Amygdala (tissue), 56 donors: ENCODE measurements at regions not wholly inside any gene's neighbourhood (a gene's known extent, or its start where the extent isn't known, plus 50 kb on each side); places are given as distances from the start of the nearest gene placed in this dataset.
A peak's percentile ranks its signal among the peaks of the same experiment; 100 is the strongest.
"Not testable (repeated sequence)": the region's sequence is repeated elsewhere in the genome, so short reads cannot be mapped to it uniquely, and the experiment has no call there.

ENCODE experiments used
- DNase-seq, 56 donors: peaks; one replicate each; lab custom pipeline; 2025; lab: John Stamatoyannopoulos, UW

DNA sequence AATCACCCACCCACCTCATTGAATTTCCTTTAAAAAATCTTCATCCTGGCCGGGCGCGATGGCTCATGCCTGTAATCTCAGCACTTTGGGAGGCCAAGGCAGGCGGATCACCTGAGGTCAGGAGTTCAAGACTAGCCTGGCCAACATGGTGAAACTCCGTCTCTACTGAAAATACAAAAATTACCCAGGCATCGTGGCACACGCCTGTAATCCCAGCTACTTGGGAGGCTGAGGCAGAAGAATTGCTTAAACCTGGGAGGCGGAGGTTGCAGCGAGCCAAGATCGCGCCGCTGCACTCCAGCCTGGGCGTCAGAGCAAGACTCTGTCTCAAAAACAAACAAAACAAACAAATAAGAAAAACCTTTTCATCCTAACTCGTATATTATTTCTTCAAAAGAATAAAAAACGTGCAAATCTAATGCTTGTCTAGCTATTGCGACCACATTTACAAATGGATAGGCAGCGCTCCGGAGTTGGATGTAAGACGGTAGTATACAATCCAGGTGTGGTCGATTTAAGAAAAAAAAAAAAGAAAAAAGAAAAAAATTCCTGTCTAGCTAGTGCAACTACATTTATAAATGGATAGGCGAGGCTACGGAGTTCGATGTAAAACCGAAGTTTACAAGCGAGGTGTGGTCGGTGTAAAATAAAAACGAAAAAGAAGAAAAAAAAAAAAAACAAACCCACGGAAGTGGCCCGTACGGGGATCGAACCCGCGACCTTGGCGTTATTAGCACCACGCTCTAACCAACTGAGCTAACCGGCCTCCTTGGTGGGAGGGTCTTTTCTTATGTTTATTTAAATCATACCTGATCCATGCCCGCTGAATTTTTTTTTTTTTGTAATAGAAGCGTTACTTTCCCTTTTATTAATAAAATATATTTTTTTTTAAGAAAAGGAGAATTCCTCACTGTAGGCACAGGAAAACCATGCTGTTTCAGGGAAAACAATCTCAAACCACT is 70.7 kb upstream of the PRSS16 start:
- peak in 25 of 56 donors; percentile 2 to 51 (median 13) for DNase-seq

DNA sequence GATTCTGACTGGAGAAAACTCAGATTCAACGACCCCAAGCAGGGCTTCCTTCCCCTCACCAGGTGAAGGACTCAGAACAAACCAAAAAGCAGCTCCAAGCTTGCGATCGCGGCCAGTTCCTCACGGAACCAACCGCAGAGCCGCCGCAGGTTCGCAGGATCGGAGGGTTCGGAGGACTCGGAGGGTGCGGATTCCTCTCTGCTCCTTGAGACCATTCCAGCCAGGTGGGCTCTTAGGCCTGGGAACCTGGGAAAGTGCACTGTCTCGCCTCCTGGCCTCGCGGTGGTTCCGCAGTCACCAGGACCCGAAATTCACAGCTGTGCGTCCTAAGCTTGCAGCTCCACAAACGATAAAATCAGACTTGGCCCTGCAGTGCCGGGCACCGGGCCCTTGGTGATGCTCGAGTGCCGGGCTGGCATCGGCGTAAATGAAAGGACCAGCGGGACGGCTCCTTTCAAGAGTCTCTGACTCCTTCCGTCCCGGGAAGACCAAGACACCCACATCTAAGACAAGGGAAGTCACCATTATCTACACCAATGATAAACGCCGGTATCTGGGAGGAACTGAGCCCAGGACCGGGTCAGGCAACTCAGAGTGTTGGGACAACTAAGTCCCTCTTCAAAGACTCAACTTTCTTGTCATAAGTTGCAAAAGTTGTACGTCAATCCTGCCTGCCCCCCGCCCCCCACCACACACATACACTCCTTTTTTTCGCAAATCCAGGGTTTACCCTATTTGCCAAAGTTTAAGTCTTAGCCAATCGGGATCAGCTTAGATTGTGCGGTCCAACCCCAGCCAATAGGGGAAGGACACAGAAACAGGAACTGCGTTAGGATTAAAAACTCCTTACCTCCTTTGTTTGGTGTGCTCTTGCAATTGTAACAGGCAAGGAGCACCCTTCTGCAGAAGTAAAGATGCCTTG is 69.8 kb upstream of the PRSS16 start:
- peak in 53 of 56 donors; percentile 21 to 83 (median 55) for DNase-seq

DNA sequence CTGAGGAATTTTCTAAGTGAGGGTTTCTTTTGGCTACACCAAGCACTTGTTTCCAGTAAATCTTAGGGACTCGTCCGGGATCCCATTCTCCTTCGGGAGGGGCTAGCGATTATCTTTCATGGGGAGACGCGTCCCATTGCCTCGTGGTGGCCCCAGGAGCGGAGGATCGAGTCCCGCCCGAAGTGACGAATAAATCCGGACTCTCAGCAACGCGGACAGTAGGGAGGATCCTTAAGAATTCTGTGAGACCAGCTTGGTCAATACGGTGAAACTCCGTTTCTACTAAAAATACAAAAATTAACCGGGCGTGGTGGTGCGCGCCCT is 69.1 kb upstream of the PRSS16 start:
- DNase-seq, result peak in 8 of 56 donors; percentile 7 to 29 (median 21)

DNA sequence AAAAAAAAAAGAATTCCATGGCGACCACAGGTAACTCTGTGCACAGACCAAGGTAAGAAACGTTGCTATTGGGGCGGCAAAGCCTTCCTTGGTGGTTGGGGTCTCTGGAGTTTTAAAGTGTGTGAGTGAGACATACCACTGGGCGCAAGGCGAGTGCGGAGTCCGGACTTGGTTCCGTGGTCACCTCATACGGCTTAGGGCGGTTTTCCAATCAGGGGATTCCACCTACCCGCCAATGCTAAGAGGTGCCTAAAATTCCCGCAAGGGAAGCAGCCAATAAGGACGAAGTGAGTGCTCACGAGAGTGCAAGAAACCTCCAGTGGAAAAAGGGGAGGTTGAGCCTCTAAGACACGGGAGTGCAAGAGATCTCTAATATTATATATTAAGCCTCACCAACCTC is 68.6 kb upstream of the PRSS16 start:
- no peak for DNase-seq

DNA sequence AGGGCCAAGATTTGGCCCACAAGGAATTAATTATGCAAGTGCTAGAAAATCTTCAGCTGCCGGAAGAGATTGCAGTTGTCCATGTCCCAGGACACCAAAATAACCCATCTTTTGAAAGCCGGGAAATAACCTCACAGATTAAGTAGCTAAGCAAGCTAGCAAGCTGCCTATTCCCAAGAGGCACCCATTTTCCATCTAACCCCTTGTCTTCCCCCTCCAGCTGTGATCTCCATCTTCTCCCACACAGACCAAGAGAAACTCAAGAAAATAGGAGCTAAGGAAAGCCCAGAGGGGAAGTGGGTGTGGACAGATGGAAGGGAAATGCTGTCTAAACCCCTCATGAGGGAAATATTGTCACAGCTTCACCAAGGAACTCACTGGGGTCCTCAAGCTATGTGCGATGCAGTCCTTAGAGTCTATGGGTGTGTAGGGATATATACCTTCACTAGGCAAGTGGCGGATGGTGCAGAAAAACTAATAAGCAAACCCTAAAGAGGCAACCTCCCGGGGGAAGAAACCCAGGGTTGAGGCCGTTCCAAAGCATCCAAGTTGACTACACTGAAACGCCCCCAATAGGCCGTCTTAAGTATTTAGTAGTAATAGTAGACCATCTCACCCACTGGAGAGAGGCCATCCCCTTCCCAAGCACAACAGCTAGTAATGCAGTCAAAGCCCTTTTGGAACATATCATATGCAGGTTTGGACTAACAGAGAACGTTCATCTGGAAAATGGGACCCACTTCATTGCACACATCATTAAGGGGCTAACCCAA is 64.3 kb upstream of the PRSS16 start:
- DNase-seq, result no peak

DNA sequence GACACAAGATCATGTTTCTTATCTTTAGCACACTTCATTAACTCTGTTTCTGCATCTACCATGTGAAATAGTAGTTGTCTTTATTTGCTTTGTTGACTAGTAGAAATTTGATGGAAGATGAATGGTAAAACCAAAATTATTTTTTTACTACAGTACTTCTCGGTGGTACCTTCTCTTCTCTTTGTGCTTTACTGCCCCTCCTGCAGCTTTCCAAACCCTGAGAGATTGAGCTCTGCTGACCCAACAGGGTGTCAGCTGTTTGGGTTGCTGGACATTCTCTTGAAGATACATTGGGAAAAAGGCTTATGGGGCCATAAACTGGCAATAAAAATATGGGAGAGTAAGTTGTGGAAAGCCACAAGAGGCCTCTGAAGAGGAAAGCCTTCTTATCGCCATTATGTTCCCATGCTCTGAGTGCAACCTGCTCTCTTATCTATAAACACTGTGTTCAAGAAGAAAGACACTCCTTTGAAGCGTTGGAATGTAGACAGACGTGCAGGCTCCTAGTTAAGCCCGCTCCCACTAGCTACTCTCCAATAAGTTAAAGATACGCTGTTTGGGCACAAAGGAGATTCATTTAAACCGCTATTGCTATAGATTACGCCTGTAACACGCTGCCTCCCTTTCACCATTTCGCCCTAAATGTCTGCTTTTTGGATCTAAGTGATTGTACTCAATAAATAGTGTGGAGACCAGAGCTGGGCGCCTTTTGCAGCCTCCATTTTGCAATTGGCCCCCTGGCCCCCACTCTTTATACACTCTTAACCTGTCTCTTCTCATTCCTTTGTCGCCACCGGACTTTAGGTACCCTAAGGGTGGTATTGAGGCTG is 60.1 kb upstream of the PRSS16 start:
- no peak for DNase-seq

DNA sequence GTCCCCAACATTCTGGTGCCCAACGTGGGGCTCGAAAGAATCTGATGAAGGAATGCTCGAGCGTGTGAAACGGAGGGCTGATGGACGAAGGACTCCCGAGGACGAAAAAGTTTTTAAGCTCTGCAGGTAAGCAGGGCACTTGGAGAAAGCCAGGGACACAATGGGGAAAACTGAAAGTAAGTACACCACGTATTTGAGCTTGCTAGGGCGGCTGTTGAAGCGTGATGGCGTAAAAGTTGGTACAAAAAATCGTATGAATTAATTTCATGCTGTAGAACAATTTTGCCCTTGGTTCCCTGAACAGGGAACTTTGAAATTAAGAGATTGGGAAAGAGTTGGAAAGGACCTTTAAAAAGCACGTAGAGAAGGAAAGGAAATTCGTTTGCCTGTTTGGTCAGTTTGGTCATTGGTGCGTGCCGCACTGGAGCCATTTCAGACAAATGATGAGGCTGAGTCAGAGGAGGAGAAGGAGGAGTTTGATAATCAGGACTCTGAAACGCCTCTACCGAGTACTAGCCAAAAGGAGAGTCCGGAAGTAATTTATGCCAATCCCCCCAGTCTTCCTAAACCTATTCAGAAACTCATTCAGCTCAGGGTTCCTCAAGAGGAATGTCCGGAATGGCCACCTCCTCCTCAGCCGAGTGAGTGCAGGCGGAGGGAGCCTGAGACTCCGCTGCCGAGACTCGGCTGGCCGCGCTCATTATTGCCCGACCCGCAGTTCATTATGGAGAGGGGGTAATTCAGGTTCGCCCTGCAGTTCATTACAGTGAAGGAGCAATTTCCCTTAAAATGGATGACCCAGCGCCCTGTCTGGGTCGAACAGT is 59.2 kb upstream of the PRSS16 start:
- DNase-seq, result peak in 27 of 56 donors; percentile 2 to 68 (median 17)

DNA sequence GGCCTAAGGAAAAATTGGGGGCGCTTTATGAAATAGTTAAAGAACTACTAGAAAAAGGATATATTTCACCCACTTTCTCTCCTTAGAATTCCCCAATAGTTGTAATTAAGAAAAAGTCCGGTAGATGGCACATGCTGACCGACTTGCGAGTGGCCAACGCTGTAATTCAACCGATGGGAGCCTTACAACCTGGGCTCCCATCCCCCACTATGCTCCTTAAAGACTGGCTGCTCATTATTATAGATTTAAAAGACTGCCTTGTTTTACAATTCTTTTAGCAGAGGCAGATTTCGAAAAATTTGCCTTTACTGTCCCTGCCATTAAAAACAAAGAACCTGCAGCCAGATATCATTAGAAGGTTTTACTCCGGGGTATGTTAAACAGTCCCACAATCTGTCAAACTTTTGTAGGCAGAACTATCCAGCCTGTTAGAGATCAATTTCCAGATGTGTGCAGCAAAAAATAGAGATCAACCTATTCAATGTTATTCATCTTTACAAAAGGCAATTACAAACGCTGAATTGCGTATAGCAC is 58.5 kb upstream of the PRSS16 start:
- DNase-seq, result peak in 27 of 56 donors; percentile 3 to 68 (median 23)

DNA sequence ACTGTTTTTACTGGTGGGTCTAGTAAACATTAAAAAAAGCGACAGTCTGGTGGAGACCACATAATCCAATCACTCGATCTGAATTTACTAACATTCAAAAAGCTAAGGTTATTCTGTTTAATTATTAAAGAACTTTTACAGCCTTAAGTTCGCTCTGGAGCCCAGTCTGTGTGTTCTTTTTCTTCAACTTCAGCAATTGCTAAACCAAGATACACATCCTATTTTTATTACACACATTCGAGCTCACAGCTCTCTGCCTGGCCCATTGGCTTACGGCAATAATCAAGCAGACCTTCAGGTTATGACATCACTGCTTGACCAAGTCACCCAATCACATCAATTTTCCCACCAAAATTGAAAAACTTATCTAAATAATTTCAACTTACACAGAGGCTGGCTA is 57.4 kb upstream of the PRSS16 start:
- DNase-seq, result no peak

DNA sequence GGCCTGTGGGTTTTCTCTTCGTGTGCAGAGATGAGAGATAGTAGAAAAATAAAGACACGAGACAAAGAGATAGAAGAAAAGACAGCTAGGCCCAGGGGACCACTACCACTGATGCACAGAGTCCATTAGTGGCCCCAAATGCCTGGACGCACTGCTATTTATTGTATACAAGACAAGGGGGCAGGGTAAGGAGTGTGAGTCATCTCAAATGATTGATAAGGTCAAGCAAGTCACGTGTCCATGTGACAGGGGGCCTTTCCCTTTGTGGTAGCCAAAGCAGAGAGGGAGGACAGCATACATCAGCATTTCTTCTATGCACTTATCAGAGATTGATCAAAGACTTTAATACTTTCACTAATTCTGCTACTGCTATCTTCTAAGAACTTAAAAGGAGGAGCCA is 53.0 kb upstream of the PRSS16 start:
- not testable (repeated sequence) for DNase-seq

DNA sequence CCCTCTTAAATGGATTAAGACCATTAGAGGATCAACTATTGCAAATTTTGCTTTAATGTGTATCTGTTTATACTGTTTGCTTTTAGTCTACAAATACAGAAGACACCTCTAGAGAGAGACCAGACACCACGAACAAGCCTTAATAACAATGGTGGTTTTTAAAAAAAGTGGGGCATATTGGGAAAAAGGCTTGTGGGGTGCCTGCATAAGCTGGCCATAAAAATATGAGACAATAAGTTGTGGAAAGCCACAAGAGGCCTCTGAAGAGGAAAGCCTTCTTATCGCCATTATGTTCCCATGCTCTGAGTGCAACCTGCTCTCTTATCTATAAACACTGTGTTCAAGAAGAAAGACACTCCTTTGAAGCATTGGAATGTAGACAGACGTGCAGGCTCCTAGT is 52.0 kb upstream of the PRSS16 start:
- DNase-seq, result not testable (repeated sequence)
